Stimulated activated CD8-positive, alpha-beta memory T cell treated with anti-CD3 and anti-CD28 coated beads, Interleukin-4, amount 100 ng/mL, for 1 hour (primary cell): ENCODE measurements at regions not wholly inside any gene's neighbourhood (a gene's known extent, or its start where the extent isn't known, plus 50 kb on each side); places are given as distances from the start of the nearest gene placed in this dataset.
"Not testable (repeated sequence)": the region's sequence is repeated elsewhere in the genome, so short reads cannot be mapped to it uniquely, and the experiment has no call there.

Source experiments
- DNase-seq, 2 donors: peaks; one replicate each; pipeline ENCODE4 v3.0.0-alpha.2; 2020; ENCODE audit warnings: low read depth in 2 of 2, low spot score in 1 of 2

DNA sequence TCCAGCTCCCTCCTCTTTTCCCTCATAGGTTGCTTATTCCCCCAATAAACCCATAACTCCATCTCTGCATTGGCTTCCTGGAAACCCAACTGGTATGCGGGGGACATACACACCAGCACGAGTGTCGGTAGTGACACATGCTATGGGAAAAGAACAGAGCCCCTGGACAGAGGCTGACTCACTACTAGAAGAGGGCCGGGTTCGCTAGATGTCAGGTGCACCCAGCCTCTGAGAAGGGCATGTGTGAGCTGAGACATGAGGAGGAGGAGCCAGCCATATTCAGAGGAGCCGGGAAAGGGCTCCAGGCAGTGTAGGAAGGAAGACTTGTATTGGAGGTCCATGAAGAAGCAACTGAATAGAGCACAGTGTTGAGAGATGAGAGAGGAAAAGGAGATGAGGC, 241.1 kb downstream of the SOX9 start:
- no peak for DNase-seq

DNA sequence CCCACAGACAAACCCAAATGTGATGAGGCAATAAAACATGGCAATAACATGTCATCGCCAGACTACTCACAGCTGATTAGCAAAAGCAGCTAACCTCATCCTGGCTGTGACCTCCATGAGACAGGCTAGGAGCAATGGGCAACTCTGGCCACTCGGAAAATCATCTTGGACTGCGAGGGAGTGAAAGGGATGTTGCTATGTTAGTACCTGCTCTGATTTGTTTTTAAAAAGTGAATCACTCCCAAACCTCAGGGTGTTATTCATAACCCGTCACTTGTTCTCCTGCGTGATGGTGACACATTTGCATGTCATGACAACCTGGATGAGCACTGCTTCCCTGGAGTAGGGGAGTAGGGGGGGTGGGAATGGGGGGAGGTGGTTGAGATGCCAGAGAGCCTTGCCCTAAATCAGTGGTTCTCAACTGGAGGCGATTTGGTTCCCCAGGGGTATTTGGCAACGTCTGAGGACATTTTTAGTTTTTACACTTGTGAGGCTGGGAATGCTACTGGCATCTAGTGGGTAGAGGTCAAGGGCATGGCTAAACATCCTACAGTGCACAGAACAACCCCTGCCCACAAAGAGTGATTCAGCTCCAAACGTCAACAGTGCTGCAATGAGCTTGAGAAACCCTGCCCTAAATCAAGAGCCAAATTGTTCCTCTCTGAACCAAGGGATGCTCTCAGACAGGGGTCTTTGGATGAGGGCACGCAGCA, 241.7 kb downstream of the SOX9 start:
- DNase-seq: no peak

DNA sequence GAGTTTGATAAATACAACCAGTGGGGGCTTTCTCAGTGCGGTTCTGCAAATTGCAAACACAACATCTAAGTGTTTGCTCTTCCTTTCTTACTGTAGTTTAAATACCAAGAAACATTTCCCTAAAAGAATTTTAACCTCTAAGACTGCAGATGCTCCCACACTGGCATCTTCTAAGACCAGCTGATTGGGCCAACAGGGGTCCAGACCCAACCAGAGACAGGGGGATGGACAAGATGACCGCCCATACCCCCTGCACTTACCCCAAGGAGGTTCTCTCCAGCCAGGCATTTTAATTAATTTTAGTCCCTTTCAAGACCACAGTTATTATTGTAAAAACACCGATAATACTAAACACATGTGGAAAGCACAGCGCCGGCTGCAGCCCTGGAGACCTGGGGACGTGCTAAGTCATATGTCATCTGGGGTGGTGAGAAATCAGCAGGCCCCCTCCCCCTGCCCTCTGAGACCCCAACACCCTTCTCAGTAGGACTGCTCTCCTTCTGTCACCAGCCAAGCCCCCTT, 242.3 kb downstream of the SOX9 start:
- no peak for DNase-seq

DNA sequence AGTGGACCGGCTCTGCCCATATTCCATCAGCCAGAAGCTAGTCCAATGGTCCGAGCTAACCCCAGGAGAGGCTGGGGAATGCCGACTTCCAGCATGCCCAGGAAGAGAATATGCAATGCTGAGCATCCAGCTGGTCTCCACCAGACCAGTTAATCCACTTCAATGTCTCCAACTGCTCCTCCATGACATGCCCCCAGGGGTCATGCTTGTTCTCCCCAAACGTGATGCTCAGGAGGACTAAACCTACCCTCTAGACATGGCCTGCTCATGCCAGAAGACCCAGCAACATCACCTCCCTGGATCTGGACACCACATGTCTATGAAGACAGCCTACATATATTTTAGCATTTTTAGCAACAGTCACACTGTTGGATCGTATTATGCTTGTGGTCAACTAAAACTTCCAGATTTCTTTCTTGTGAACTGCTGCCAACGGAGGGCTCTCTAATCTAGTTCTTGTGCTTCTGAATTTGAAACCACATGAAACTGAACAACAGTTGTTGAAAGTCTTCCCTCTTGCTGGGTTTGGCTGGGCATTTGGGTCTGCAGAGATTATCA, 245.1 kb downstream of the SOX9 start:
- no peak for DNase-seq

DNA sequence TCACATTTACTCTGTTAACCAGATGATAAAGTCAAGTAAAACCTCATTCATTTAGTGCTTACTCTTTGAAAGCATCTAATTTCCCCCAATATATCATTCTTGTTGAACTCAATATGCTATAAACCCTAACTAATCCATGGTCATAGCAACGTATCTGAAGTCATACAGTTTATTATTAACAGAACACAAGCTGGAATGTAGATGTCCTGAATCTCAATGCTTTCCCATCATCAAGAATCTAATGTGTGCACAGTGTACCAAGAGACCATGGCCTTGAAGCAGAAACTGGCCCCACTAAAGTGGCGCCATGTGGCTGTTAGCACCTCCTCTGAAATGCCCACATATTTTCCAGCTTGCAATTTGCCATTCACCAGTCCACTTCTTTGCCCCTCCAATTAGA, 245.8 kb downstream of the SOX9 start:
- no peak for DNase-seq

DNA sequence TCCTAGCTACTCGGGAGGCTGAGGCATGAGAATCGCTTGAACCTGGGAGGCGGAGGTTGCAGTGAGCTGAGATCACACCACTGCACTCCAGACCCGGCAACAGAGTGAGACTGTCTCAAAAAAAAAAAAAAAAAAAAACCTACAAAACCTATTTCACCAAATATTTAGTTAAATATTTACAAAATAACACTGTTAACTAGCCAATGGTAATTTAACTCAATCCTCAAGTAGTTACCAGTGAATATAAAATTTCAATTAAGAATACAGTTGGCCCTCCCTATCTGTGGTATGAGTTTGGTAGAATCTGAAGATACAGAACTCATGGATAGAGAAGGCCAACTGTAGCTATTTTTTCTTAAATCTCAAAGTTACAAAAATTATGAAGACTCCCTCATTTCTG, 247.4 kb downstream of the SOX9 start:
- DNase-seq: no peak

DNA sequence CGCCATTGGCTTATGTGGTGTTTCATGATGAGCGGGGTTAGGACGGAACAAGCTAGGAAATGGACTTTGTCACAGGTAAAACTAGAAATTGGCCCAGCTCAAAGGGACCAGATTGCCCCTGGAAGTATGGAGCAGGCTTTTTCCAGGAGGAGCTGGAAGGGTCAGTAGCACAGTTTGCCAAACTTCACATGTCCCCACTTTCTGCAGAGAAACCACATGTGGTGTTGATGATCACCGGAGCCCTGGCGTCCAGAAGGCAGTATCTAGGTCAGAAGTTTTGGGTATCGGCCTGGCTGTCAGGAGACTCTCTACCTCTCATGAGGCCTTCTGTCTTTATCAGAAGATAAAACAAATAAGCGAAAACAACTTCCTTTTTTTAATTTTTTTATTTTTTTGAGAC, 248.5 kb downstream of the SOX9 start:
- DNase-seq: no peak

DNA sequence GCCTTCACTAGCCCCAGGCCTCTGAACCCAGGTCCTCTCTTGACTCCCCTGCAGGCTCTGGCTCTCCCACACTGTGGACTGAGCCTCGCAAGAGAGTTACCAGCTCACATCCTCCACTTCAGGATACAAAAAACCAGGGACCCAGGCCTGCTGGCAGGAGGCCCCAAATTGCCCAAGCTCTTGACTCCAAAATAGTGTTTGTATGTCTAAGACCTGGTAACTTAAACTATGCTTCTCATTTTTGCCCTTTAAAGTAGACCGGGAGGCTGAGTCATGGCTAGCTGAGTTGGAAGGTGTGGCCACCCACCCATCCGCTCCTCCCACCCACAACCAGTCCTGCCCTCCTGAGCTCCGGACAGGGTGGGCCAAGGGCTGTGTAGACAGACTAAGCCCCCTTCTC, 250.0 kb downstream of the SOX9 start:
- DNase-seq: no peak

DNA sequence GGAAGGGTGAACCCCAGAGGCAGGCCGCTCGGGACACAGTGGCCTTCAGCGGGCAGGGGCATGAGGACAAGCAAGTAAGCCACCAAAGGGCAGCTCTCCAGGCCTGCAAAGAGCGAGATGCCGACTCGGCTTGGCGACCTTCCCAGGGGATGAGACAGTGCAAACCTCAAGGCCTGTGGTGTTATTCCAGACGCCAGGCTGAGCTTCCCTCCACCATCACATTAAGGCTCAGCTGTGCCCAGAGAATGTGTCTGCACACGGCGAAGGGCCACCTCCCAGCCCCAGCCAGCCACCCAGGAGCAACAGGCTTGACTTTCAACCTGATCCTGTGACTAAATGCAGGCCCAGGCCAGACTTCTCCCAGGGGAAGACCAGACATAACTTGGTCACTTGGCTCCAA, 251.4 kb downstream of the SOX9 start:
- no peak for DNase-seq

DNA sequence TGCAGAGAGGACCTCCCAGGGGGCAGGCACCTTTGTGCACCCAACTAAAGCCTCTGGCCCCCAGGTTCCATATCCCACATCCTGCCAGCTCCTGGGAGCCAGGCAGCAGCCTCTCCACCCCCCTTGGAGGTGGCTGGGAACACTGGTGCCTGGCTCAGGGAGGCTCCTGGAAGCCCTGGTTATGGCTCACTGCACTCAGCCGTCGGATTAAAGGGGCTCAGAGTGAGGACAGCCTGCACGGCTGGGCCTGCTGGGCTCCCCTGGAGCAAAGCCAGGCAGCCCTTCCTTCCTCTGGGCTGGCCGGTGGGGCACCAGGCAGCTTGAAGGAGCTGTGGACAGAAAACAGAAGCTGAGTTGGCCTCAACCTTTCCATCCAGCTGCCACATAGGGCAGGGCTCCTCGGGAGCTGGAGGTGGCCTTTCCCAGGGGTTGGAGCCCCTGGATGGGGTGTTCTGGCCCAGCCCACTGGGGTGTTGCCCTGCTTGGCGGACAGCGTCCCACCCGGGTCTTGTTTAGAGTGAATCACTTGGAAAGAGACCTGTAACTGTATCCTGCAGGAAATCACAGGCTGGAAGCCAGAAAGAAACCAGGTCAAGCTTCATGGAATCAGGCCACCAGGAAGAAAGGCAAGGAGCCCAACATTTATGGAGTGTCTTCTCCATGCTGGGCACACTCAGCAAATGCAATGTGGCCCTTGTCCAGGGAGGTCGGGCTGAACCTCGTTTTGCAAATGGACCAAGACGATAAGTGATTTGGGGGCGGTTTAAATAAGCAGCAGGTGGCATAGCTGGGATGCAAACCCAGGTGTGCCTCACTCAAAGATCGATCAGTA, 253.3 kb downstream of the SOX9 start:
- DNase-seq: no peak

DNA sequence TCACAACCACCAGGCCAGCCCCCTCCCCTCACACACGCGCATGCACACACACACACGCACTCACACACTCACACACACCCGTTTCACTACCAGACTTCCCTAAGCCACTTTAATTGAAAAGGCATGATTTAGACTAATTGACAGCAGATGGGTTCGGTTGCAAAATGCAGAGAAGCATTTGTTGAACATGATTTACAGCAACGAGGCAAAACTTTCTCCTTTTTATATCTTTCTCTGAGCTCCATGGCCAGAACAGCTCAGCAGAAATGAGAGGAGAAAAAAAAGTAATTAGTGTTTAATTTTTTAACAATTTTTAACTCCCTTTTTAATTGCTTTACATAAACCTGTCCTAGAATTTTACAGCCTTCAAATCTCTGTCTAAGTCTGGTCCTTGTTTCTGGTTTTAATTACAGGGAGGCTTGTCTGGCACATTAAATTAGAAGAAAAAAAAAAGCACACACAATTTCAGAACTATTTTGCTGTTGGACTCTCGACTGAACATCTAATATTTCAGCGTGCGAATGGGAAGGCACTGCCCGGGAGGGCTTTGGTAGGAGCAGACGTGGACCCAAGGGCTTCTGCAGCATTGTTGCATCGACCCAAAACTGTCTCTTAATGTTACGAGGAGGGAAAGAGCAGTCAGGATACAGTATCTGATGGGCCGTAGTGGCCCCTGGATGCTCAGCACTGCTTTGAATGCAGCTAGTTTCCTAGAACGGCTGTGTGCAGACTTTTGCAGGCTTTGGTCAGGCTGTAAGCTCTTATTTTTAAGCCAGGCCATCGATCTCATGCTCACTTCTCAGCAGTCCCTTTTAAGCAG, 255.9 kb downstream of the SOX9 start:
- DNase-seq: no peak

DNA sequence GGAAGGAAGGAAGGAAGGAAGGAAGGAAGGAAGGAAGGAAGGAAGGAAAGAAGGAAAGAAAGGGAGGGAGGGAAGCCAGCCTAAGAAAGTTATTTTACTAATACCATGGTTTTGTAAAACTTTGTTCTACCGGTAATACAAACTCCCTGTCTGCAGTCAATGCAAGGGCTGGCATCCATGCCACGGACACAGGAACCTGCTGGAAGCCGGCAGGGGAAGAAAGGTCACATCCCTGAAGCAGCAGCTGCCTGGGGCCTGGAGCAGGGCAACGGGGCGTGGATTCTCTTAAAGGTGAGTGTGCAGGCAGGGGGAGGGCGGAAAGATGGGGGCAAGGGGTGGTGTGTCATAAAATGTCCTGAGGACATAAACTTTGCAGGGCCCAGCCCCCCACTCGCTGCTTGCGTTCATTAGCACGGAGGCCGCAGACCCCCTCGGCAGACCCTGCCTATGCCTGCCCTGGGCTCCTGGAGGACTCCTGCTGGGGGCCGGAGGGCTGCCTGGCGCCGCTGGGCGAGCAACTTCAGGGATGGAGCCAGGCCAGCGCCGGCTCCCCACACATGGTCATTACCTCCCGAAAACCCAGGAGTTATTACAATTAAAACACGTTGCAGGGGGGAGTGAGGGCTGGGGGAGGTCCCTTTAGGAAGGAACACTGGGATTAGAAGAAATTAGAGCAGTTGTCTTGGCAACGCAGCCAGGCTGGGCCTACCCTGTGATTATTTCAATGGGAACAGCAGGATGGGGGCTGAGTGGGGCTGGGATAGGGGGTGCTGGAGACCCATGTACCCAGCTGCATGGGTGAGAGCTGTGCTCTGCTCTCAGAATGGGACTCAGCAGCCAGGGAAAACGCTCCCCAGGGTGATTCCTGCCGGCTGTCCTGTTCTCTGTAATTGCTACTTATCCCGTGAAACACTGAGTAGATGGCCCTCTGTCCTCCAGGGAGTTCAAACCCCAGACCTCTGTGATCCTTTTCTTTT, 257.9 kb downstream of the SOX9 start:
- DNase-seq: no peak

DNA sequence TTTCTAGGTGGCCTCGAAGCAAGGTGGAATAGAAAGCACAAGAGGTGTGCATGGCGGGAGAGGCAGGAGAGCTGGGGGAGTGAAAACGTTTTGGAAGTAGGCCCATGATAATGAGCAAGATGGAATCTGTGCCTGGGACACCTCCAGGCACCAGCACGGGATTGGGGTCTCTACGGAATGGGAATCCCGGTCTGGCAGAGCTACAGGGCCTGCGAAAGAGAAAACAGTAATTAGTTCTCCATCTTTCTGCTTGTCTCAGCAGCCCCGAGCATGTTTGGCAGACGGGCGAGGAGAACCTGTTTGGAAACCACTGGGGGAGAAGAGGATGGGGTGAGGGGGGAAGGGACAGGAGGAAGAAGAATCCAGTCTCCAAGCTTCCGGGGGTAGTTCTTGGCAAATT, 258.7 kb downstream of the SOX9 start:
- DNase-seq: no peak

DNA sequence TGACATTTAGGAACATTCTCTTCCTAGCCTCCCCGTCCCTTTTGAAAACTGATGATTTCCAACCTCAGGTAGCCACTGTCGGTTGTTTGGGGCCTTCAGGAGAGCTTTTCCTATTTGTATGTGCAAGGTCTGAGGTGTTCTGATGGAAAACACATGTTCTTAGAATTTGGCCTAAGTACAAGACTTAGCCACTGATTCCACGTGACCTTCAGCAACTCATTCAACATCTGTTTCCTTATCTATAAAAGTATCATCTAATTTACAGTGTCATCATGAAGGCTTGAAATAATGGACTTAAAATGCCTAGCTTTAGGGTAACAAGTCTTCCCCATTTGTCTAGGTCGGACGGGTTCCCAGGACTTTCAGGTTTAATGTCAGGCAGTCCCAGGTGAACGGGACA, 259.3 kb downstream of the SOX9 start:
- DNase-seq: no peak

DNA sequence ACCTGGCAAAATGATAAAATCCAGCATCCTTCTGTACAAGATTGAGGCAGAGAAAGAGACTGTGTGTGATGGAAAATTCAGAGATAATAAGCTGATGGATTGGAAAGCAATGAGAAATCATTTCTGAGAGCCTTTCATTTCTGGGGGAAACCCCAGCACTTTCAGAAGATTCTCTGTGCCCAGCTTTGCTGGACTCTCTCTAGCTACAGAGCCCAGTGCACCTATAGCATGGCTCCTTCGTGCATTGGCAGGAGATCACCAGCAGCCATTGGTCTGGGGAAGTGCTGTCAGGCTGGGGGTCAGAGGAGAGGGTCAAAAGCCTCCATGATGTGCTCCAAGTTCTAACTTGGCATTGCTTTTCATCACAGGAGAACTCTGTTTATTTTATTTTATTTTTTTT, 259.9 kb downstream of the SOX9 start:
- DNase-seq: no peak

DNA sequence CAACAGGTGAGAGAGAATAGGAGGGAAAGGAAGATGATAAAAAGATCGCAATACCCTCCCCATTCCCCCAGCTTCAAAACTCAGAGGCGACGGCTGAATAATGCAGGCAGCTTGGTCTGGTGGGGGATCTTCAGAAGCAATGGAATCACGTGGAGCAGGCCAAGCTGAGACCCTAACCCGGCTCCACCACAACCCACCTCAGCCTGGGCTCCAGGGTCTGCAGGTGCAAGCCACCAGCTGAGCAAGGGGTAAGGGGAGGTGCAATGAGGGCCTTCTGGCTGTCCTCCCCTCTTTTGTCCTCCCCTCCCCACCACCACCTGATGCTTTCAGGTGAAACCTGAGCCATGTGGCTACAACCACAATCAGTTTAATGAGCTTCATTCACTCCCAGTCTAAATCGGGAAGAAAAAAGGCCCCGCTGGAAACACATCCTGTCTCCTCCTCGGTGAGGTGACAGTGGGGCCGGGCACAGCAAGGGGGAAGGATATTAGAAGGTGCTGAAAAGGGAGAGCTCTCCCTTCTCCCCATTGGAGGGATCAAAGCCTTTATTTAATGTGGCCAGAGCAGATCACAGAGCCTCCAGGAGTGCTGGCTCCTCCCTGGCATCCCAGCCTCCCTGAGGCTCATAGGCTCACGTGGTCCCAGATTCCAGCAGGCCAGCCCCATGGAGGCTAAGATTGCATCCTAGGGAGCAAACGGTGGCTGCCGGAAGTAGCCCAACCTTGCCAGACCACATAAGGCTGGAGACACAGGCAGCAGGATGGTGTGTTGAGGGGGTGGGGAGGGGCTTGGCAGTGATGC, 261.0 kb downstream of the SOX9 start:
- no peak for DNase-seq

DNA sequence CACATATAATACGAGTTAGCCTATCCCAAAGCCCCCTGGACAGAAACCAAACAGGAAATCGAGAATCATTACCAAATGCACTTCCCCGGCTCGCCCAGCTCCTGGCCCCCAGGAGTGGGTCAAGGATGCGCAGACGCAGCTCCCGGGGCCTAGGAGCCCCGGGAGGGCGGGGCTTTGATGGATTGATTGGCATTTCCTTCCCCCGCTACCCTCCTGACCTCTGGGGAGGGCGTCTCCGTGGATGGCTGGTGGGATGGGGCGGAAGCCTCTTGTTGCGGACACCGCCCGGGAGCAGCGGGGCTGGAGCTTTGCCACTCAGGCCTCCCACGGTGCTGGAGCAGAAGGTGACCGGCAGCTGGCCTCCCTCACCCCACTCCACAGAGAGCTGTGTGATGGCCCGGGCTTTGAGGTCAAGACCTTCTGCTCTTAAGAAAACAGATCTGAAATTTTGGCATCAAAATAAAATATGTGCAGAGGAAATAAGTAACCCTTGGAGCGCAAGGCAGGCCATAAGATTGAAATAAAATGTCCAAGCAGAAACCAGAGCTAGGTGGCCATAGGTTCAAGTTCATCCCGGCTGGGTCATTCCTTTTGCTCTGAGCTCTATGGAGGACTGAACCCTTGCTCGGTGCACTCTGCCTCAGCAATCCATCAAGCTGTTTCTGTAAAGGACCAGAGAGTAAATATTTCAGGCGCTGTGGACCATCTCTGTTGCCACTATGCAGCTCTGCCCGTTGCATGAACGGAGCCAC, 262.3 kb downstream of the SOX9 start:
- DNase-seq: no peak

DNA sequence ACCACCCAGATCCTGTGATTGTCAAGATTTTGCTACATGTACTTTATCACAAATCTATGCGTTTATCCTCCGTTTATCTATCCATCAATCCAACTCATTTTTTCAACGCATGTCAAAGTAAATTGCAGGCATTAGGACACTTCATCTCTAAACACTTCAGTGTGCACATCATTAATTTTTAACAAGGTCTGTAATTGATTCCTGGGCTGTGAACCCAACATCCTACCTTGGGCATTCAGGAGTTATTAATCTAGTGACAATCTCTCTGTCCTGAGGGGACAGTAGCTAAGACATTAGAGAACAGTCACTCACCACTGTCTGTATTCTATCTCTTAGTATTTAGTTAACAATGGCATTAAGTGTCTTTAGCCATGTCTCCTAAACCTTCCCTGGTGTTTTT, 264.7 kb downstream of the SOX9 start:
- no peak for DNase-seq

DNA sequence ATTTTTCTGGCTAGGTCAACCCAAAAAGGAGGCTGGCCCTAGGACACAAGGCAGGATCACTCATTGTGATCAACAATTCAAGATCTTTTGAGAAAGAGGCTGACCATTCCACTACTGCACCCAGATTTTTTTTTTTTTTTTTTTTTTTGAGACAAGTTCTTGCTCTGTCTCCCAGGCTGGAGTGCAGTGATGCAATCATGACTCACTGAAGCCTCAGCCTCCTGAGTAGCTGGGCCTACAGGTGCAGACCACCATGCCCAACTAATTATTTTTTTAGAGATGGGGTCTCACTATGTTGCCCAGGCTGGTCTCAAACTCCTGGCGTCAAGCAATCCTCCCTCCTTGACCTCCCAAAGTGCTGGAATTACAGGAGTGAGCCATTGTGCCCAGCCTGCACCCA, 265.4 kb downstream of the SOX9 start:
- DNase-seq: not testable (repeated sequence)
